PC-9 (cell line): ENCODE measurements at regions not wholly inside any gene's neighbourhood (a gene's known extent, or its start where the extent isn't known, plus 50 kb on each side); places are given as distances from the start of the nearest gene placed in this dataset.

Experiments used
- CTCF ChIP-seq: fragments of 200-600 bp; sonication (generic); conservative IDR thresholded peaks from 2 replicates; pipeline ENCODE4 v1.6.1; 2017; ENCODE audit warnings: mixed run types, antibody characterized with exemption, mild to moderate bottlenecking, moderate library complexity
- EZH2 ChIP-seq: fragments of 200-600 bp; sonication (generic); IDR thresholded peaks from 2 replicates; pipeline ENCODE4 v1.8.0; 2017; ENCODE audit warnings: antibody characterized with exemption, low read depth

GRCh38 chr6:4010689-4011090 is 68.2 kb downstream of the FAM217A start:
- TF ChIP-seq CTCF, result no peak
- TF ChIP-seq EZH2, result no peak
